ENCODE measurements at regions not wholly inside any gene's neighbourhood (a gene's known extent, or its start where the extent isn't known, plus 50 kb on each side); places are given as distances from the start of the nearest gene placed in this dataset.

DNA sequence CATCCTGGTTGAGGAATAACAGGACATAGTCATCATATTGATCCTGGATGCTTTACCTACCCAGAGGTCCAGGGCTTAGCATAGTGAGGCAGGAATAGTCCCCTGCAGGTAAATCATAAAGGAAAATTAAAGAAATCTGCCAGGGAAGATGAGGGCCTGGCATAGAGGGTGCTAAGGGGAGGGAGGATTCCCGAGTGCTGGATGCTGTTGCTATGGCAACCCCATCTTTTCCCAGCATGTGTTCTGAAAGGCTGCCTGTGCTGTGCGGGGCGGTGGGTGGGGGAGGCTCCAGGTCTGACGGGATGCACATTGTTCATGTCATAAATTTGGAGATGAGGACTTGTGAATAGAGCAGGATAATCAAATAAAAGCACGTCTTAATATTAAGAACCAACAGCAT, 212.6 kb upstream of the PCSK2 start:
- no peak for DNase-seq (ENCODE audit: low read depth in 1 of 2, low spot score in 1 of 2)

DNA sequence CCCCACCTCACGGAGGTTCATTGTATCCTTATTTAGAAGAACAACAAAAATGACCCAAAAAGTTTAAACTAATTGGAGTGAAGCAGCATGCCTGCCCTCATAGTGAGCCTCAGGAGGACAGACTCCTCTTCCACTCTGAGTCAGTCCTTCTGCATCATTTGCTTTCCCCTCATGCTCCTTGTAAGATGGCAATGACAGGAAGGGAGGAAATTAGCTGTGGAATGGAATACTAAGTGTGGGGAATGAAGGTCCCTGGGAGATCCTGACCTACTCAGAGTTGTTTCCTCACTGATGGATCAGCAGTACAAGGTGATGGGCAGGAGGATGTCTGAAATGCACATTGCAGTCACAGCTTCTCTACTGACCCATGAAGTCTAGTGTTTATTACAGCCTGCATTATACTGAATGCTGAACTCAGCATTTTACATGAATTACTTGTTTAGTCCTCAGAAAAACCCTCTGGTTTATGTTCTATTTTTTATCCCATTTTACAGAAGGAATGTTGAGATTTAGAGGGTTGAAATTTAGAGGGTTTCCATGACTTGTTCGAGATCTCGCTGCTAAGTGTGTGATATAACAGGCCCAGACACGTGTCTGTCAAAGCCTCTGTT, 212.0 kb upstream of the PCSK2 start:
- no peak for DNase-seq (ENCODE audit: low read depth in 1 of 2, low spot score in 1 of 2)

DNA sequence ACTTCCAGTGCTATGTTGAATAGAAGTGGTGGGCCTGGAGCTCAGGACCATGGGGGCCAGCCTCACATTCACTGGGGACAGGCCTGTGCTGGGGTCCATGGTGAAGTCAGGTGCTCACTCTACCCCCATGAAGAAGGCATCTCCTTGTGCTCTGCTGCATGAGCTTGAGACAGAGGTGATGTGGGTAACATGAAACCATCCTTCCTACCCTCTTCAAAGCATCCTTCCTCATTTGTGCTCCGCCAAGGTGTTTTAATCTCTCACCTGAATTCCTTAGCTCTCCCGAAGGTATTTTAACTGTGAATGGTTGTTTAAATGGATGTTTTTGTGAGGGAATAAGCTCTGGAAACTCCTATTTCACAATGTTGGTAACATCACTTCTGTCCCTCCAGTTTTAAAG, 209.6 kb upstream of the PCSK2 start:
- no peak for DNase-seq (ENCODE audit: low read depth in 1 of 2, low spot score in 1 of 2)

DNA sequence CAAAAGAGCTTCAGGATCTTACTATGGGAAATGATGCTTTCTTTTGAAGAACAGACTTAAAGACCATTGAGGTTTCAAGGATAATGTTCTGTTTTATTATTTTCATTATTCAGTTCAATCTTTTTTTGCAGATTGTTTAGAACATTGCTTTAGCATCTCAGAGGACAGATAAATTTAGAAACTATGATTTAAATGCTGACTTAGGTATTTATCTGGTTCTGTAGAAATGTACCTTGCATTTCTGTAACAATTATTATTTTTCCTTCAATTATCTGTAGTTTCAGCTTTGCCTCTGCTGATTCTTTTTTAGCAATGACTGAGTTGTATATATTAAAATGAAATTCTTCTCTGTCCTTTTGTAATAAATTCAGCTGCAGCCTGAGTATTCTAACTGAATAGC, 205.4 kb upstream of the PCSK2 start:
- no peak for DNase-seq (ENCODE audit: low read depth in 1 of 2, low spot score in 1 of 2)

DNA sequence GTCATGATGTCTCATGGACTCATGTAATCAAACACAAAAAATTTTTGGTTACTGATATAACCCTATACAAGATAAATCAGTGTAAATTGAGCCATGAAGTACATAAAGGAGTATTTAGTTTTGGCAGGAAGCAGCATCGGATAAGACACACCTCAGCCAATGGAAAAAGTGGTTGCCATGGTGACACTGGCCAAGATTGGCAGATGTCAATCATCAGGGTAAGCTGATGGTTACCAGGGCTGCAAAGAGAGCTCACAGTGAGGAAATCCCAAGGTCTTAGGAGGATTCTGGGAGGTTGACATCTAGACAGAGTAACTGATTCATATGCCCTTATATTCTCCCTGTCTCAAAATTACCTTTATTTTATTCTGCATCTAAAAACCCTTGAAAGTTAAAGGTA, 203.8 kb upstream of the PCSK2 start:
- no peak for DNase-seq (ENCODE audit: low read depth in 1 of 2, low spot score in 1 of 2)

DNA sequence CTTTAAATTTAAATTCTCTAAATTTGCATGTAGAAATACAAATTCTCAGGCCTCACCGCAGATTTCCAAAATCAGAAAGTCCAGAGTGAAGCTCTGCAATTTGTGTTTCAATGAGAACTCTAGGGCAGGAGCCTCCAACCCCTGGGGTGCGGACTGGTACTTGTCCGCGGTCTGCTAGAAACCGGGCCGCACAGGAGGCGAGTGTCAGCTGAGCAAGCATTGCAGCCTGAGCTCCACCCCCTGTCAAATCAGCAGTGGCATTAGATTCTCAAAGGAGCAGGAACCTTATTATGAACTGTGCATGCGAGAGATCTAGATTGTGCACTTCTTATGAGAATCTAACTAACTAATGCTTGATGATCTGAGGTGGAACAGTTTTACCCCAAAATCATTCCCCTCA, 203.0 kb upstream of the PCSK2 start:
- no peak for DNase-seq (ENCODE audit: low read depth in 1 of 2, low spot score in 1 of 2)

DNA sequence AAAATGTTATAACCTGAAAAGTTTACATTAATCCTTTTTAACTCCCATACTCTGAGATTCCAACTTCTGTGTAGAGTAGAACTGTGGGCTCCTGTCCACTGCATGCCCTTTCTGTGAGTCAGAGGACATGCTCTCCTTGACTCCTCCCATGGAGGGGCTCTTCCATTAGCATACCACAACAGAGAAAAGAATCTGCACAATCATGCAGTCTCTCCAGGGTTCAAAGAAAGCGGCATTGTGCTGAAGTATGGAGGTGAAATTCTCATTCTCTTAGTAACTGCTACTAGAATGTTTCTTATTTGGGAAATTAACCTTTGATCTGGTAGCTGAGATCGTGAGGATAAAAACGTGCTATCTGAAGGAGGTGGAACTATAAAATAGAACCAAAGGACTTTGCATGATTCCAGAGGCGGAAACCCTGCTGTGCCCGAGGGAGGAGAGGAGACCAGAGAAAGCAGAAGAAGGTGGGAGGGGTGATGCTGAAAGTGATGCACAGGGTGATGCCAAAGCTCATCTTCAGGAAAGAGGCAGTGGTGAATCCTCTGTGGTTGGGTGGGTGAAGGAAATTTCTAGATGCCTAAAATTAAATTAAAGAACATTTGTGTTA, 202.2 kb upstream of the PCSK2 start:
- DNase-seq (ENCODE audit: low read depth in 1 of 2, low spot score in 1 of 2): no peak

DNA sequence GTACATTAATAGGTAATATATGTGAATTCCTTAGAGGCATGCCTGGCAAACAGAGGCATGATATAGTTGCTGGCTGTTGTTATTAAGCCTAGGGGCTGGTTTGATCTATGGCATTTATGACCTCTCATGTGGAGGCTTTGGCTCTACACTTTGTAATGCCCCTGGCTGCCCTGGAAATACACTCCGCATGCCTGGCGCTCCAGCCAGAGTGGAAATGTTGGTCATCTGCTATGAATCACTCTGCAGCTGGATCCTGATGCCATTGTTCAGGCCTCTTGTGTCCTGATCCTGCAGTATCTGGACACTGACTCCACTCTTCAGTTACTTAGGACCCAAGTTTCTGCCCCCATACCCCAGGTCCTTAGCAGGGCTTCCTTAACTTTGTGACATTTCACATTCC, 200.5 kb upstream of the PCSK2 start:
- DNase-seq (ENCODE audit: low read depth in 1 of 2, low spot score in 1 of 2): no peak

DNA sequence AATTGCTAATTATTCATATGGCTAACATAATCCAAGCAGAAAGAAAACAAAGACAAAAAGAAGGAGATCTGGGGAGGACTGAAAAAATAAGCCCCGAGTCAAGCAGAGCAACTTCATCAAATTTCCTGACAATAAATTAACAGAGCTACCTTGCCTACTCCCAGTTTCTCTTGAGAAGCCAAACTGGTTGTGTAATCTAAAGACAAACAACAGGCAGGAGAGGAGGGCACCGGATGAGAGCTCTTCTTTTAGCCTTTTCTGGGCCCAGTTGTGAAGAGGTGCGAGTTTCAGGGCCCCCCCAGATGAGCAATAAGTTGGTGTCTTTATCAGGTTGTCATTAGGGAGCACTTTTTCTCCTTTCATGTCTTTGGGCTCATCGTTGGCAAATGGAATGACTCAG, 197.1 kb upstream of the PCSK2 start:
- no peak for DNase-seq (ENCODE audit: low read depth in 1 of 2, low spot score in 1 of 2)

DNA sequence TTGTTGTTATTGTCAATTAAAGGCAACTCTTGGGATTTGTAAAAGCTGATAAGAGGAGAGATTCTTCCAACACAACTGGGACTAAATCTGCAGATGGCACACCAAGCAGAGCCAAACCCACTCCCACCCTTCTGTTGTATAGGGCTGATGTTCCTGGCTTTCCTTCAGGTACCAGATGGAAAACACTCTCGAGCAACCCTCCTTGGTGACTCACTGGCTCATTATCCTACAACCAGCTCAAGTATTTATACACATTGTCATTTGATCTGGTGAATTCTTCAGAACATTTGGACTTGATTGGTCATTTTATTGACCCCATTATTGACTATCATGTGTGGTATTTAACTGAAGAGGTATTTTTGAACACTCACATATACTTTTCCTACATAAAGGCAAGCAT, 190.3 kb upstream of the PCSK2 start:
- DNase-seq (ENCODE audit: low read depth in 1 of 2, low spot score in 1 of 2): no peak

DNA sequence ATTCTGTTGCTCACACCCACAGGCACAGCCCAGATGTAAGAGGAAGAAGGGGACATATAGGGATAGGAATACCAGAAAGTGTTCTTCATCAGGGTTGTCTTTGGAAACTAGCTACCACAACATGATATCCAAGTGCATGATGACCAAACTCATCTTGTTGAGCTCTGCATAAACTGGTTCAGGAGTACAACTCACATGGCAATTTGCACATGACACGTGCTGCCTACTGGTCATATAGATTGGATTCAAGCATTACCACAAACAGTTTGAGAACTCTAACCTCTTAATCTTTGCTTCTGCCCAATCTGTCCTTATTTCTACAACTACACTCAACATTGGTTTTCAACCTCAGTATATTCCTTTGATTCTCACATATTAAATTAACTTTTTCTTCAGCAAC, 184.7 kb upstream of the PCSK2 start:
- no peak for DNase-seq (ENCODE audit: low read depth in 1 of 2, low spot score in 1 of 2)

DNA sequence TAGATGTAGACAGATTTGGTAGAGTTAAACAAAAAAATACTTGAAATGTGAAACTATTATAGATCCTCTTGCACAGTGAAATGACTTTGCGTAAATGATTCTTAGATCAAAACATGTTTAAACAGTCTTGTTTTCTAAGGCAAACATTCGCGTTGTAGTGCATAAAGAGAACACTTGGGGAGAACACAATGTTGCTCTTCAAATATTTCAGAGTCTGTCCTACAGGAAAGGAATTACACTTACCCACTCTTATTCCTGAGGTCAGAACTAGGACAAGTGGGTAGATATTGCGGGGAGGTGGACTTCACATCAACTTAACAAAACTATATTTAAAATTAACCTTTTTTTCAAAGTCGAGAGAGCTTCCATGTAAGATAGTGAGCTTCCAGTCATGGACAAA, 183.5 kb upstream of the PCSK2 start:
- no peak for DNase-seq (ENCODE audit: low read depth in 1 of 2, low spot score in 1 of 2)

DNA sequence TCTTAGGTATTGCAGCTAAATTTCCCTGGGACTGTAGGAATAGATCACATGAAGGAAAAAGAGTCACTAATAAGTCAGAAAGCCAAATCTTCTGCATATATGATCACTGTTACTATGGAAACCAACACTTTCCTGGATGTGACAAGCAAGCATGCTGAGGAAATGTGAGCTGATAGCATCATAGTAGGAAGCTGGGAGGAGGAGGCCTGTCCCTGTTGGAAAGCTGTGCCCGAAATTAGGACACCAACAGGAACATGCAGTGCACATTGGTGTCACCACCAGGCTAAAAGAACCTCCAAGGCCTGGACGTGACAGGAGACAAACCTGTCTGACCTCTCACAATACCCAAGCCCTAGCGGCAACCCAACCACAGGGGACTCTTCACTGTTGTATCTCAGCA, 181.9 kb upstream of the PCSK2 start:
- DNase-seq (ENCODE audit: low read depth in 1 of 2, low spot score in 1 of 2): no peak

DNA sequence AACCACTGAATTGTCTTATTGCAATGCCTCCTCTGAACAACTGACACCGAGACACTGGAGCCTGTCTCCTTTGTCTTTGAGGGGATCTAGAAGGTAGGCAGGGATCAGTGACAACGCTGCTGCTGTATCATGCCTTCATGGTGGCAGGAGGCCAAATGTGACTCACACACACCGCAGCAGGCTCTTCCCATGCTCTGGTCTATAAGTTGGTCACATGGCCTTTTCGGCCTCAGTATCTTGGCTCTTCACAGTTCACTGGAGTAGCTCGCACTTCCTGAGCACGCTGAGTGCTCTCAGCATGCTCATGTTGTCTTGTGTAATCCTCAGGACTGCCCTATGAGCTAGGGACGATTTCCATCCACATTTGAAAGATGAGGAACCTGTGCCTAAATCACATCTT, 167.4 kb upstream of the PCSK2 start:
- no peak for DNase-seq (ENCODE audit: low read depth in 1 of 2, low spot score in 1 of 2)

DNA sequence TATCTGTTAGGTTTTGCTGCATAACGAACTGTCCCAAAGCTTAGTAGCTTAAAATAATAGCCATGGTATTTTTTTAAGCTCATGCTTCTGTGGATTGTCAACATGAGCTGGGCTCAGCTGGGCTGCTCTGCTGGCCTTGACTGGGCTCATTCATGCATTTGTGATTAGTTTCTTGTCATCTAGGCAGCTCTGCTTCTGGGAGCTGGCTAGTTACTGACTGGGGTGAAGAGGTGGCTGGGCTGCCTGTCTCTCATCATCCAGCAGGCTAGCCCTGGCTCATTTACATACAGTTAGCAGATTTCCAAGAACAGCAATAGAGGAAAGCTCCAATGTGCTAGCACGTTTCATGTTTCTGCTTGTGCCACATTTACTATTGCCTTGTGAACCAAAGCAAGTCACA, 165.1 kb upstream of the PCSK2 start:
- DNase-seq (ENCODE audit: low read depth in 1 of 2, low spot score in 1 of 2): no peak

DNA sequence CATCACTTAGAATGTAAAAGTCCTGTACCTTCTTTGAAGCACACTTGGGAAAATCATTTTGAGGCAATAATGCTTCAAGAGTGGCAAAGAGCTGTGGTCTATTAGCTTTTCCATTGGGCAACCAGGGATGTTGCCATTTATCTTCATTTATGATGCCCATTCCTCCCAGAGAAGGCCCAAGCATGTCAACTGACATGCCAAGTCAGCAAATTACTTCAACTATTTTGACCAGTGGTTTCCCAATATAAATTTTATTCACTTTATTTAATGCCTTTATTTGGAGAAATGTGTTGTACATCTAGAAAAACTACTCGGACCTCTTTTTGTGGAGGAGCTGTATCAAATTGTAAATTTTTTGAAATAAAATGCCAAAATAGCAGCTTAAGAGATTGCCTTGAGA, 164.1 kb upstream of the PCSK2 start:
- DNase-seq (ENCODE audit: low read depth in 1 of 2, low spot score in 1 of 2): no peak

DNA sequence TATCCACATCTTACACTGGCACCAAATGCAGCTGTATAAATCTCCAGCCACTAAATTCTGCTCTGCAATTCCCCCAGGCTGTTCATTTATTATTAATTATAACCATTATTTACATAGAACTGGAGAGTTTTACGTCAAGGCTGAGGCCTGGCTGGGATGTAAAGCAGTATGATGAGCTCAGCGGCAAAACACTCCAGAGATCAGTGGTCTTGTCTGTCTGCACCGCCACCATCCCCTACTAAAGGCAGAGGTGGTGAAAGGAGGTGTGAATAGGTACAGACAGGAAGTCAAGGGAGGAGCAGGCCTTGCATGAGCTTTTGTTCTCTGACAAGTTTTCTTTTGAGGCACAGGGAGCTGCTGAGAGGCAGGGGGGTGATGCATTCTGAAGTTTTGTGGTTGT, 159.9 kb upstream of the PCSK2 start:
- no peak for DNase-seq (ENCODE audit: low read depth in 1 of 2, low spot score in 1 of 2)

DNA sequence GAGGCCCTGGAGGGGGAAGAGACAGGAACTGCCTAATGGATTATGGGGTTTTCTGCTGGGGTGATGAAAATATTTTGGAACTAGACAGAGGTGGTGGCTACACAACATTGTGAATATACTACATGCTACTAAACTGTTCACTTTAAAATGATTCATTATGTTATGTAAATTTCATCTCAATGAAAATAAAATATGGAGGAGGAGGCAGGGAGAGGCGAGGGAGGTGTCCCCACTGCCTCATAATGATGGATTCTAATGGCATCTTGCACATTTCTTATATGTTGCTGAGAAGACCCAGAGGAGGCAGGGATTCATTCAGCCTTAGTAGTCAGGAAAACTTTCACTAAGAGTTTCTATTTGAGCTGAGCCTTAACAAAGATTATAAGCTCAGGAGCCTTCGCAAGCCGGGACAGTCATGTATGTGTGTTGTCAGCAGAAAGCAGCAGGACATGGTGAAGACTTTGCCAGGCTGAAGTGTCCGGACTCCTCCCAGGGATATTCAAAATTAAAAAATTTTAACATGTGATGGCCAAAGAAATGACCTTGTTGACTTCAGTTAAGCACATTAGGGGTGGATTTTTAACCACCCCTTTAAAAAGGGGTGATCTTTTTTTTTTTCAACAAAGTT, 158.6 kb upstream of the PCSK2 start:
- no peak for DNase-seq (ENCODE audit: low read depth in 1 of 2, low spot score in 1 of 2)

DNA sequence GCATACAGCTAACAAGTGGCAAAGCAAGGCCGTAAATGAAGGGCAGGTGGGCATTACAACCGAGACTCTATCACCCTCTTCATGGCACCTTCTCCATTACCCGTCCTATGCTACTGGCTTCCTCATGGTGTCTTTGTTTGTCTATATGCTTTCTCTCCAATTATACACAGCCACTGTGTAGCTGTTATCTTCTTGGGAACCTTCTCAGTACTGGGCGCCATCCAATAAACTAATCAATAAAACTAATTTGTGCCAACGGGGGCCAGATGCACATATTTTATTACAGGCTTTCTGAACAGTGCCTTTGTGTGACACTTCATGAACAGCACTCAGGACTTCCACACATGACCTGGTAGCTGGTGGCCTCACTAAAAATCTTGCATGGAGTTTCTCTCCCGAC, 149.8 kb upstream of the PCSK2 start:
- DNase-seq (ENCODE audit: low read depth in 1 of 2, low spot score in 1 of 2): no peak

DNA sequence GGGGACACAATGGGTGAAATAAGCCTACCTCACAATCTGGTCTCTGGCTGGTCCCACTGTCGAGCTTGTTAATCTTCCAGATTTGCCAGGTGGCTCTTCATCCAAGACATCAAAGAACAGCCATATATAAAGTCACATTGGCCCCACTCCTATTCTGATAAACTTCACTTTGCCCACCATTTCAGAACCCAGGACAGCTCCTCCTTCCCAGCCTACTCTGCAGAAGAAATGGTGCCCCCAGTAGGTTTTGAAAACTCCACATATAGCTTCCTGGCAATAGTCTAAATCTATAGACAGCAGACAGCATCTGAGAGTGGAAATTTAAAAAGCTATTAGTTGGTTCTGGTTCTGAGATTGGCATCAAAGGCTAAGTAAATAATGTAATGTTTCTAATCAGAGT, 143.1 kb upstream of the PCSK2 start:
- no peak for DNase-seq (ENCODE audit: low read depth in 1 of 2, low spot score in 1 of 2)

DNA sequence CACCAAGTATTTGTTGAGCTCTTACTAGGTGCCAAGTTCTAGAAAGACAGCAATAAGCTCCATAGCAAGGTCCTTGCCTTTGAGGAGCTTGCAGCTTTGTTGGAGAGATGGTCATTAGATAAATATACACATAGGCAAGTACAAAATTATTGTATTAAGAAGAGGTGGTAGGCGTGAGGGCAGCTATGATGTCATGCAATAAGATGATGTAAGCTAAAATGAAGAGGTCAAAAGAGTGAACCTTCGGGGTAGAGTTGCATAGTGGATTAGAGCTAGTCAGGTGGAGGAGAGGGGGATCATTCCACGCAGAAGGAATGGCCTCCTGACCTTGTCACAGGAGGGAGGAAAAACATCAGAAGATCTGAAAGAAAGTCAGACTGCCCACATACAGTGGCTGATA, 141.9 kb upstream of the PCSK2 start:
- DNase-seq (ENCODE audit: low read depth in 1 of 2, low spot score in 1 of 2): no peak

DNA sequence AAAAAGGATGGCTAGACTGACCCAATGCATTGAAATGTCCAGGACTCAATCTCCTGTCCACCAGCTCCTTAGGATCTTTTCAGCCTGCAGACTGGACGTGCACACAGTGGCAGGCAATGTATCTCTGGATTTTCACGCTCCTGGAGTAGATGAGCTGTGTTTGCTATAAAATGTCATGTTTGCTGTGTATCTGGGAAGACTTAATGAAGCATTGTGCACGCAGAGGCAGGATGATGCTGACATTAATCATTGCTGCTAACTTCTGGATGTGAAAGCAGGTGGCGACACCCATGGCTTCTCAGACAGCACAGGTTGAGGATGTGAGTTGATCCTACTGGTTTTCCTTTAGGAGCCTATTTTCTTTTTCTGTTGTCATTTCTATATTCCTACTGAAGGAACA, 133.1 kb upstream of the PCSK2 start:
- DNase-seq (ENCODE audit: low read depth in 1 of 2, low spot score in 1 of 2): no peak

DNA sequence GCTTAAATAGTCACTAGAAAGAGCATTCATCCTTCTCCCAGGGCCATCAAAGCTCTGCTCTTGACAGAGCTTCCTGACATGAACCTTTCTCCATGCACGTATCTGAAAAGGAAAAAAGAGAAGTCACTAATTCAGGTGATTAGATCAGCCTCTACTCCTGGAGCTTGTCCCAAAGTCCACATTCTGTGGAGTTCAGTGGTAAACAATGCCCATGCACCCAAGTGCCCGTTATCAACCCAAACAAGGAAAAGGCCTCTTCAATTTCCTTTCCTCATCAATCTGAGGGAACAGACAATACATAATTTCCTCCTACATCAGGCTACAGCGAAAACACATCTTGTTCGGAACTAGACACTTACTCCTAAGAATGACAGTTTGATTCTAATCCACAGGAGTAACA, 129.2 kb upstream of the PCSK2 start:
- DNase-seq (ENCODE audit: low read depth in 1 of 2, low spot score in 1 of 2): no peak

Measured in stimulated activated CD4-positive, alpha-beta T cell treated with anti-CD3 and anti-CD28 coated beads, Interleukin-15, amount 100 ng/mL, for 1 hour (primary cell).